CD4-positive, alpha-beta T cell treated with Interleukin-12 subunit alpha and Interleukin-12 subunit beta, for 1 hour (primary cell): ENCODE measurements at regions not wholly inside any gene's neighbourhood (a gene's known extent, or its start where the extent isn't known, plus 50 kb on each side); places are given as distances from the start of the nearest gene placed in this dataset.

Source experiments
- DNase-seq: peaks from one replicate; pipeline ENCODE4 v3.0.0-alpha.2; 2020

GRCh38 chr1:193806079-193807048 is 620.0 kb upstream of the B3GALT2 start:
- DNase-seq: no peak

GRCh38 chr1:193799948-193800690 is 613.7 kb upstream of the B3GALT2 start:
- no peak for DNase-seq

GRCh38 chr1:193799371-193799770 is 613.0 kb upstream of the B3GALT2 start:
- no peak for DNase-seq

GRCh38 chr1:193794239-193794638 is 607.8 kb upstream of the B3GALT2 start:
- DNase-seq: no peak

- DNase-seq: no peak
These were observed 605.3 kb upstream of the B3GALT2 start for GRCh38 chr1:193791746-193792145.

- no peak for DNase-seq
These were observed 600.6 kb upstream of the B3GALT2 start for GRCh38 chr1:193787061-193787460.

GRCh38 chr1:193785850-193786420 is 599.5 kb upstream of the B3GALT2 start:
- no peak for DNase-seq

- no peak for DNase-seq
These were observed 588.3 kb upstream of the B3GALT2 start for GRCh38 chr1:193774536-193775323.

- DNase-seq: no peak
These were observed 585.2 kb upstream of the B3GALT2 start for GRCh38 chr1:193771596-193771995.

- no peak for DNase-seq
These were observed 583.2 kb upstream of the B3GALT2 start for GRCh38 chr1:193769651-193770050.

- no peak for DNase-seq
These were observed 581.5 kb upstream of the B3GALT2 start for GRCh38 chr1:193767886-193768285.

- DNase-seq: no peak
These were observed 579.9 kb upstream of the B3GALT2 start for GRCh38 chr1:193766329-193766728.

GRCh38 chr1:193763266-193763665 is 576.9 kb upstream of the B3GALT2 start:
- no peak for DNase-seq

GRCh38 chr1:193762236-193762635 is 575.8 kb upstream of the B3GALT2 start:
- no peak for DNase-seq

- no peak for DNase-seq
These were observed 569.0 kb upstream of the B3GALT2 start for GRCh38 chr1:193755441-193755840.

GRCh38 chr1:193754732-193755427 is 568.5 kb upstream of the B3GALT2 start:
- no peak for DNase-seq

- DNase-seq: no peak
These were observed 567.7 kb upstream of the B3GALT2 start for GRCh38 chr1:193754151-193754550.

GRCh38 chr1:193753038-193753756 is 566.8 kb upstream of the B3GALT2 start:
- DNase-seq: no peak

GRCh38 chr1:193749868-193750267 is 563.5 kb upstream of the B3GALT2 start:
- no peak for DNase-seq

GRCh38 chr1:193747579-193747978 is 561.2 kb upstream of the B3GALT2 start:
- DNase-seq: no peak

GRCh38 chr1:193741228-193741627 is 554.8 kb upstream of the B3GALT2 start:
- DNase-seq: no peak
